ENCODE measurements at regions not wholly inside any gene's neighbourhood (a gene's known extent, or its start where the extent isn't known, plus 50 kb on each side); places are given as distances from the start of the nearest gene placed in this dataset.
"Not testable (repeated sequence)": the region's sequence is repeated elsewhere in the genome, so short reads cannot be mapped to it uniquely, and the experiment has no call there.

DNA sequence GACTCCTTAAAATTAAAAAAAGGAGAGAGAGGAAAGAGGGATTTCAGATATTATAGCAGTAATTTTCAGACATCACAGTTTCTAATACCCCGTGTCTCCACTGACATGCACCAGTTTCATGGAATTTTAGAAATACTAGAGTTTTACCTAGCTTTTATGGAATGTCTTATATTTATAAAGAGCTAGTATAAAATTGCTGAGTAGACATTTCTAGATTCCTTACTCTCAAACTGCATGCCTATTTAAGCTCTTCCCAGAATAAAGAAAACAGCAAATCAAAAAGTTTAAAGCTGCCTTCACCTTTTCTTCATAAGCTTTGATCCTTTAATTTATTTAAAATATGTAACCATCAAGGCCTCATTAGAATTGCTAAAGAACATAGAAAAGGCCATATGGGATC lies 247.4 kb upstream of the IL12A start:
- TF ChIP-seq, protein P1, sequence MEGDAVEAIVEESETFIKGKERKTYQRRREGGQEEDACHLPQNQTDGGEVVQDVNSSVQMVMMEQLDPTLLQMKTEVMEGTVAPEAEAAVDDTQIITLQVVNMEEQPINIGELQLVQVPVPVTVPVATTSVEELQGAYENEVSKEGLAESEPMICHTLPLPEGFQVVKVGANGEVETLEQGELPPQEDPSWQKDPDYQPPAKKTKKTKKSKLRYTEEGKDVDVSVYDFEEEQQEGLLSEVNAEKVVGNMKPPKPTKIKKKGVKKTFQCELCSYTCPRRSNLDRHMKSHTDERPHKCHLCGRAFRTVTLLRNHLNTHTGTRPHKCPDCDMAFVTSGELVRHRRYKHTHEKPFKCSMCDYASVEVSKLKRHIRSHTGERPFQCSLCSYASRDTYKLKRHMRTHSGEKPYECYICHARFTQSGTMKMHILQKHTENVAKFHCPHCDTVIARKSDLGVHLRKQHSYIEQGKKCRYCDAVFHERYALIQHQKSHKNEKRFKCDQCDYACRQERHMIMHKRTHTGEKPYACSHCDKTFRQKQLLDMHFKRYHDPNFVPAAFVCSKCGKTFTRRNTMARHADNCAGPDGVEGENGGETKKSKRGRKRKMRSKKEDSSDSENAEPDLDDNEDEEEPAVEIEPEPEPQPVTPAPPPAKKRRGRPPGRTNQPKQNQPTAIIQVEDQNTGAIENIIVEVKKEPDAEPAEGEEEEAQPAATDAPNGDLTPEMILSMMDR (IDR thresholded peaks at IDR 0.05; ENCODE audit: low read depth, low read length) = no peak
- H3K4me3 ChIP-seq (ENCODE audit: low read depth, low read length) = no peak overlapping the region

DNA sequence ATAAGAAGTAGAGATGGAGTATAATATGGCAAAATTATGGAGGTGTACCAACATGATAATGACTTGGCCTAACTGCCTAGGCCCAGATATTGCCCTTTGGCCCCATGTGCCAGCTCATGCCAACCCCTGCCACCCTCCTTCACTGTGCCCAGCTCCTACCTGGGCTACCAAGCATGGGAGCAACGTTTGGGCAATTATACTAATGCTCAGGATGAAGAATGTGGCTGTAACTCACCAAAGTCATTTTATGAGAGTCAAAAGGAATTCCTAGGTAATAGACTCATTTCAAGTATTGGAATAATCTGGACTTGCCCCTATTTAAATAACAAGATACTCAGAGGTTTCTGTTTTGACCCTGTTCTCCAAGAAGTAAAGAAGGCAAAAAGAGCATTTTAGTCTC lies 240.2 kb upstream of the IL12A start:
- TF ChIP-seq, protein P1 (IDR thresholded peaks at IDR 0.05; ENCODE audit: low read depth, low read length) = no peak
- H3K4me3 ChIP-seq (ENCODE audit: low read depth, low read length) = no peak overlapping the region

- TF ChIP-seq, protein P1 (IDR thresholded peaks at IDR 0.05; ENCODE audit: low read depth, low read length) = no peak
- H3K4me3 ChIP-seq (ENCODE audit: low read depth, low read length) = no peak overlapping the region
Measured at GRCh38 chr3:159749406-159749805, 239.2 kb upstream of the IL12A start.

DNA sequence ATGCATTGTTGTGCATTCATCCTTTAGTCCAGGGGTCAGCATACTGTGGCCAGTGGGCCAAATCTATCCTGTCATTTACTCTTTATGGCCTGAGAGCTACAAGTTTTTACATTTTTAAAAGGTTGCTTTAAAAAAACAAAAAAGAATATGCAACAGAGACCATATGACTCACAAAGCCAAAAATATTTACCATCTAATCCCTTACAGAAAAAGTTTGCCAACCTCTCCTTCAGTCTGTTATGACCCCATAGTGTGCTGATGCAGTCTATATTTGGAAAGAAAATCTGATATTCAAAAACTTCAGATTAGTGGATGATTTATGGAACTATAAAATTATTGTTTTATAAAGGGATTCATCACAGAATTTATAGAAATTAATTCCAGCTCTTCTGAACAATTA lies 237.5 kb upstream of the IL12A start:
- no peak overlapping the region for H3K4me3 ChIP-seq (ENCODE audit: low read depth, low read length)
- TF ChIP-seq, protein P1 (IDR thresholded peaks at IDR 0.05; ENCODE audit: low read depth, low read length) = no peak

- no peak overlapping the region for H3K4me3 ChIP-seq (ENCODE audit: low read depth, low read length)
- TF ChIP-seq, protein P1 (IDR thresholded peaks at IDR 0.05; ENCODE audit: low read depth, low read length) = no peak
Measured at GRCh38 chr3:159751752-159752151, 236.9 kb upstream of the IL12A start.

DNA sequence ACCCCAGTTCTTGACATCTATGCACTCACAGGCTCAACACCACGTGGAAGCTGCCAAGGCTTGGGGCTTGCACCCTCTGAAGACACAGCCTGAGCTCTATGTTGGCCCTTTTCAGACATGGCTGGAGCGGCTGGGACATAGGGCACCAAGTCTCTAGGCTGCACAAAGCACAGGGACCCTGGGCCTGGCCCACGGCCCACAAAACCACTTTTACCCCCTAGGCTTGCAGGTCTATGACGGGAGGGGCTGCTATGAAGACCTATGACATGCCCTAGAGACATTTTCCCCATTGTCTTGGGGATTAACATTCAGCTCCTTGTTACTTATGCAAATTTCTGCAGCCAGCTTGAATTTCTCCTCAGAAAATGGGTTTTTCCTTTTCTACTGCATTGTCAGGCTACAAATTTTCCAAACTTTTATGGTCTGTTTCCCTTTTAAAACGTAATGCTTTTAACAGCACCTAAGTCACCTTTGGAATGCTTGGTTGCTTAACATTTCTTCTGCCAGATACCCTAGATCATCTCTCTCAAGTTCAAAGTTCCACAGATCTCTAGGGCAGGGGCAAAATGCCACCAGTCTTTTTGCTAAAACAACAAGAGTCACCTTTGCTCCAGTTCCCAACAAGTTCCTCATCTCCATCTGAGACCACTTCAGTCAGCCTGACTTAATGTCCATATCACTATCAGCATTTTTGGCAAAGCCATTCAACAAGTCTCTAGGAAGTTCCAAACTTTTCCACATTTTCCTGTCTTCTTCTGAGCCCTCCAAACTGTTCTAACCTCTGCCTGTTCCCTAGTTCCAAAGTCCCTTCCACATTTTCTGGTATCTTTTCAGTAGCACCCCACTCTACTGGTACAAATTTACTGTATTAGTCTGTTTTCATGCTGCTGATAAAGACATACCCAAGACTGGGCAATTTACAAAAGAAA lies 232.1 kb upstream of the IL12A start:
- not testable (repeated sequence) for H3K4me3 ChIP-seq (ENCODE audit: low read depth, low read length)

DNA sequence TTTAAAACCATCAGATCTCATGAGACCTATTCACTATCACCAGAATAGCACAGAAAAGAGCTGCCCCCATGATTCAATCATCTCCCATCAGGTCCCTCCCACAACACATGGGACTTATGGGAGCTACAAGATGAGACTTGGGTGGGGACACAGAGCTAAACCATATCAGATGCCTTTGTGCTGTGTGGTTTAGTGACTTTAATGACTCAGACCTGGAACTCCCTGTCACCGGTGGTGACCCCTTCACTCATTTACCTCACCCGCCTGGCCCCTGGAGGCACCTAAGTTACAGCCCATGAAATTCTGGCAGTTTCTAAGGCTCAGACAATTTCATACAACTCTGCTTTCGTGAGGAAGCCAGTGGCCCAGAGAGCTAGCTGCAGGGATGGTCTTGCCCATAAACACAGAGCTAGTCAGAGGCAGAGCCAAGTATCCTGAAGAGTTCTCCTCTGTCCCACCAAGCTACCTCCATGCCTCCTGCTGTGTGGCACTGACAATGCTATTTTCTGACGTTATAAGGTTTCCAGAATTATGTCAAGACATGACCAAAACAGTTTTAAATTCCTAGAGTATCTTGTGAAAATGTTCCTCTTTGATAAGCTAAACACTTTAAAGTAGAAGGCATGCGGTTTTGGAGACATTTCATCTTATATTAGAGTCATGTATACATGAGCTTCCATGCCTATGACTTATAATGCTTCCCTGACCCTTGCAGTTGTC lies 231.1 kb upstream of the IL12A start:
- no peak overlapping the region for H3K4me3 ChIP-seq (ENCODE audit: low read depth, low read length)
- TF ChIP-seq, protein P1 (IDR thresholded peaks at IDR 0.05; ENCODE audit: low read depth, low read length) = no peak

All from WI38 (cell line).